Psoas muscle (tissue), 7 donors: ENCODE measurements at regions not wholly inside any gene's neighbourhood (a gene's known extent, or its start where the extent isn't known, plus 50 kb on each side); places are given as distances from the start of the nearest gene placed in this dataset.

Experiments used
- ATAC-seq, 4 donors: fragments of 200-7000 bp; cut with Tn5 transposase; one replicate each; pipeline ENCODE4 v1.9.1; 2020; ENCODE audit warnings: moderate library complexity in 3 of 4, mild to moderate bottlenecking in 2 of 4
- DNase-seq, 2 donors: peaks; one replicate each; pipeline ENCODE4 v3.0.0-alpha.2; 2020
- H3K27ac ChIP-seq: fragments of 200-600 bp; one replicate; pipeline ENCODE4 v1.8.0; 2022
- H3K27me3 ChIP-seq, 3 donors: fragments of 200-600 bp in 1 of 3; one replicate each; pipeline versions ENCODE4 v1.6.1 to v1.8.0; 2013 to 2022; ENCODE audit warnings: low read length in 2 of 3, mild to moderate bottlenecking in 2 of 3, moderate library complexity in 1 of 3; ENCODE audit not compliant: insufficient read depth in 3 of 3
- H3K36me3 ChIP-seq, 2 donors: fragments of 200-600 bp in 1 of 2; one replicate each; pipeline versions ENCODE4 v1.6.1 to v1.8.0; 2013 to 2022; ENCODE audit warnings: low read depth in 1 of 2, mild to moderate bottlenecking in 1 of 2, moderate library complexity in 1 of 2; ENCODE audit not compliant: insufficient read depth in 1 of 2
- H3K4me1 ChIP-seq: fragments of 200-600 bp; one replicate; pipeline ENCODE4 v1.8.0; 2022
- H3K4me3 ChIP-seq: fragments of 200-600 bp; one replicate; pipeline ENCODE4 v1.8.0; 2022; ENCODE audit warnings: mild to moderate bottlenecking
- H3K9me3 ChIP-seq: fragments of 200-600 bp; one replicate; pipeline ENCODE4 v1.8.0; 2022
- WGBS, 3 donors: extraction: QIAGEN DNeasy Blood & Tissue Kit; methylation state at CpG; one replicate each; pipeline versions ENCODE4 v1.1.6 to v1.1.7; 2013; 5-methylcytosine and 5-hydroxymethylcytosine counted together
- intact Hi-C, 2 donors: fragments of 100-400 bp; cut with DNase I; formaldehyde crosslinking; loops; one replicate each; pipeline versions ENCODE4 v1.11.0 to v1.14.2; 2022
- TF ChIP-seq, protein P1 (sequence below): fragments of 200-600 bp; IDR thresholded peaks from one replicate; pipeline ENCODE4 v1.8.0; 2022; ENCODE audit warnings: antibody characterized with exemption
- donor health status: healthy with polysubstance abuse.
- donor health status: DM: no; HTN: no; CAD: no; lungs with moderate emphysema.
- donor health status: Bipolar disorder and iron deficiency.
- donor health status: healthy.
- donor health status: DM: yes; HTN: yes; CAD: no.
- donor health status: DM: no; HTN: no; CAD: no.
- donor health status: DM: yes; HTN: yes; CAD: no.

DNA sequence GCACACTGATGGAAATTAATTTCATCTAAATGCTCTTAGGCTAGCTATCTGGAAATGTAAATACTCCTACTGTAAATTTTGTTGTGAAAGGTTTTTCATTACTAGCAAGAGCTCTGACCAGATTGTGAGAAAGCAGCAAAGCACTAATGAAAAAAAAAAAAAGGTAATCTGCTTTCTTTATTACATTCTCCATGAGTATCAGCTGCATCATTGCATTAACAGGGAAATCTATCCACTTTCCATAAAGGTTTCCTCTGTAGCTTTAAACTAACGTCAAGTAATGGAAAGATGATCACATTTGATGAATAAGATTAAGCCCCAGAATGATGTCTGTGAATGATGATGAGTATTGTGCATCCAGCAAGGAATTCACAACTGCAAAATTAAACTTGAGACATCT is 790.6 kb upstream of the TYRP1 start:
- Histone ChIP-seq H3K4me1 (no peaks in the 10 kb centered on the region), H3K9me3 (no peaks in the 10 kb centered on the region), H3K4me3 (no peak overlapping the region), H3K27me3 (no peaks in the 10 kb centered on the region), H3K27ac (no peak overlapping the region), H3K36me3 (no peaks in the 10 kb centered on the region)
- WGBS, 3 donors: 40 to 57% (median 52%) methylated on average over 1 of the region's 1 CpG
- TF ChIP-seq, protein P1, sequence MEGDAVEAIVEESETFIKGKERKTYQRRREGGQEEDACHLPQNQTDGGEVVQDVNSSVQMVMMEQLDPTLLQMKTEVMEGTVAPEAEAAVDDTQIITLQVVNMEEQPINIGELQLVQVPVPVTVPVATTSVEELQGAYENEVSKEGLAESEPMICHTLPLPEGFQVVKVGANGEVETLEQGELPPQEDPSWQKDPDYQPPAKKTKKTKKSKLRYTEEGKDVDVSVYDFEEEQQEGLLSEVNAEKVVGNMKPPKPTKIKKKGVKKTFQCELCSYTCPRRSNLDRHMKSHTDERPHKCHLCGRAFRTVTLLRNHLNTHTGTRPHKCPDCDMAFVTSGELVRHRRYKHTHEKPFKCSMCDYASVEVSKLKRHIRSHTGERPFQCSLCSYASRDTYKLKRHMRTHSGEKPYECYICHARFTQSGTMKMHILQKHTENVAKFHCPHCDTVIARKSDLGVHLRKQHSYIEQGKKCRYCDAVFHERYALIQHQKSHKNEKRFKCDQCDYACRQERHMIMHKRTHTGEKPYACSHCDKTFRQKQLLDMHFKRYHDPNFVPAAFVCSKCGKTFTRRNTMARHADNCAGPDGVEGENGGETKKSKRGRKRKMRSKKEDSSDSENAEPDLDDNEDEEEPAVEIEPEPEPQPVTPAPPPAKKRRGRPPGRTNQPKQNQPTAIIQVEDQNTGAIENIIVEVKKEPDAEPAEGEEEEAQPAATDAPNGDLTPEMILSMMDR: no peak
- DNase-seq (no peak), ATAC-seq (no peak)
- intact Hi-C loops: no loop called here

DNA sequence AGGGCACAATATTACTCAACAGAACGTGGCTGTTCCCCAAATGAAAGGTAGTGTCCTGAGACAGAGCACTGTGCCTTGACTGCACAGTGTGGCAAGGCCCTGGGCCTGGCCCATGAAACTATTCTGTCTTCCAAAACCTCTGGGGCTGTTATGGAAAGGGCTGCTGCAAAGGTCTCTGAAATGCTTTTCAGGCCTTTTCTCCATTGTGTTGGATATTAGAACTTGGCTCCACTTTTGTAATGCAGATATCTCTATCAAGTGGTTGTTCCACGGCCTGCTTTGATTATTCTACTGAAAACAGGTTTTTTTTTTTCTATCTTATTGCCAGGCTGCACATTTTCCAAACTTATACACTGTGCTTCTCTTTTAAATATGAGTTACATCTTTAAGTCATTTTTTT is 777.5 kb upstream of the TYRP1 start:
- TF ChIP-seq, protein P1: no peak
- Histone ChIP-seq H3K4me3 (no peak overlapping the region), H3K36me3 (no peaks in the 10 kb centered on the region), H3K27ac (no peak overlapping the region), H3K4me1 (no peaks in the 10 kb centered on the region), H3K9me3 (no peaks in the 10 kb centered on the region), H3K27me3 (no peaks in the 10 kb centered on the region)
- 43 to 53% (median 46%) methylated on average over 2 of the region's 2 CpGs for WGBS, 3 donors
- ATAC-seq: no peak
- intact Hi-C loops: no loop called here
- no peak for DNase-seq

DNA sequence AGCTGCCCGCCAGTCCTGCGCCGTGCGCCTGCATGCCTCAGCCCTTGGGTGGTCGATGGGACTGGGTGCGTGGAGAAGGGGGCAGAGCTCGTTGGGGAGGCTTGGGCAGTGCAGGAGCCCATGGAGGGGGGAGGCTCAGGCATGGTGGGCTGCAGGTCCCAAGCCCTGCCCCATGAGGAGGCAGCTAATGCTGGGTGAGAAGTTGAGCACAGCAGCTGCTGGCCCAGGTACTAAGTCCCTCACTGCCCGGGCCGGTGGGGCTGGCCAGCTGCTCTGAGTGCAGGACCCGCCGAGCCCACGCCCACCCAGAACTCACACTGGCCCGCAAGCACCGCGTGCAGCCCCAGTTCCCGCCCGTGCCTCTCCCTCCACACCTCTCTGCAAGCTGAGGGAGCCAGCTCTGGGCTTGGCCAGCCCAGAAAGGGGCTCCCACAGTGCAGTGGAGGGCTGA is 764.3 kb upstream of the TYRP1 start:
- intact Hi-C loops: no loop called here
- ATAC-seq: no peak
- Histone ChIP-seq H3K27ac (no peak overlapping the region), H3K36me3 (no peaks in the 10 kb centered on the region), H3K9me3 (no peaks in the 10 kb centered on the region), H3K4me1 (no peaks in the 10 kb centered on the region), H3K27me3 (no peaks in the 10 kb centered on the region), H3K4me3 (no peak overlapping the region)
- DNase-seq: no peak
- WGBS, 3 donors: 84 to 97% (median 89%) methylated on average over 10 to 17 of the region's 17 CpGs
- TF ChIP-seq, protein P1: no peak

DNA sequence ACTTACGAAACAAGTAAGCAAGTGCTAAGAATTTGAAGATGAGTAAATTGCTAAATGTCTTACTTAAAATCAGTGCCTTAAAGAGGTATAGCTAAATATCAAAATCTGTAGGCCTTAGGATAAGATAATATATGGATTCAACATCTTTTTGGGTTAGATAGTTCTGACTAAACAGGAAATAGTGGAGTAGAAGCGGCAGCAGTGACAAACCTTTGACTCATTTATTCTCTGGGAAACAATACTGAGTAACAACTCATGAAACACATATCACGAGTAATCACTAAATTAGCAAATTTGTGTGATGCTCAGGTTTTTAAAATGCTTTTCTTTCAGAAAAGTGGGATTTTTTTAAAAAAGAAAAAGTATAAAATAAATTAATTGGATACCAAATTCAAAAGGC is 762.1 kb upstream of the TYRP1 start:
- intact Hi-C loops: no loop called here
- Histone ChIP-seq H3K4me1 (no peaks in the 10 kb centered on the region), H3K27me3 (no peaks in the 10 kb centered on the region), H3K27ac (no peak overlapping the region), H3K36me3 (no peaks in the 10 kb centered on the region), H3K4me3 (no peak overlapping the region), H3K9me3 (no peaks in the 10 kb centered on the region)
- ATAC-seq (no peak), DNase-seq (no peak)
- TF ChIP-seq, protein P1: no peak
- 87 to 89% (median 89%) methylated on average over 3 of the region's 3 CpGs for WGBS, 3 donors

DNA sequence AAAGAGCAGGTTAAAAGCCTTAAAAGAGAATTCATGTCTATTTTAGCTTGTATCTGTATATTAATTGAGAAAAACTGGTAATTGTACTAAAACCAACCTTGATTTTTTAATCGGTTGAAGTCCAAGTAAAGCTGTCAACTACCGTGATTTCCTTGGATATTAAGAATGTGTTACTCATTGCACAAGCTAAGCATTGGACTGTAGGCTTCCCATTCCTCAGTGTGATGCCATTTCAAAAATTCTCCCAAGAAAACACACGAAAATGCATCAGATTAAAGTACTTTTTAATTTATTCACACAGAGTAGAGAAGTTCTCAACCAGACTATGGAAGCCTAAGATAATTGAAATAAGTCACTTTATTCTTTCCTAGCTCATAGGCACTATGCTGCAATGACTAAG is 761.4 kb upstream of the TYRP1 start:
- WGBS, 3 donors: 64 to 70% (median 66%) methylated on average over 3 of the region's 3 CpGs
- ATAC-seq (no peak), DNase-seq (no peak)
- intact Hi-C loops: no loop called here
- Histone ChIP-seq H3K4me3 (no peak overlapping the region), H3K27me3 (no peaks in the 10 kb centered on the region), H3K27ac (no peak overlapping the region), H3K4me1 (no peaks in the 10 kb centered on the region), H3K9me3 (no peaks in the 10 kb centered on the region), H3K36me3 (no peaks in the 10 kb centered on the region)
- TF ChIP-seq, protein P1: no peak
